ENCODE measurements at regions not wholly inside any gene's neighbourhood (a gene's known extent, or its start where the extent isn't known, plus 50 kb on each side); places are given as distances from the start of the nearest gene placed in this dataset.

GRCh38 chr19:27894906-27895754, 1317.8 kb downstream of the UQCRFS1 start:
- DNase-seq (no peak), ATAC-seq (no peak)
- intact Hi-C loops (cut with DNase I) = no loop called here

- DNase-seq (no peak), ATAC-seq (no peak)
- intact Hi-C loops (cut with DNase I) = no loop called here
These were observed 1320.5 kb downstream of the UQCRFS1 start for GRCh38 chr19:27892500-27892899.

- DNase-seq = no peak
- no peak for ATAC-seq
- intact Hi-C loops (cut with DNase I) = no loop called here
These were observed 1321.5 kb downstream of the UQCRFS1 start for GRCh38 chr19:27891411-27891810.

- DNase-seq = no peak
- intact Hi-C loops (cut with DNase I) = no loop called here
- no peak for ATAC-seq
These were observed 1322.3 kb downstream of the UQCRFS1 start for GRCh38 chr19:27890696-27891095.

GRCh38 chr19:27890206-27890605, 1322.7 kb downstream of the UQCRFS1 start:
- no peak for DNase-seq
- intact Hi-C loops (cut with DNase I) = no loop called here
- ATAC-seq = no peak

GRCh38 chr19:27889156-27889555, 1323.8 kb downstream of the UQCRFS1 start:
- ATAC-seq (no peak), DNase-seq (no peak)
- intact Hi-C loops (cut with DNase I) = no loop called here

- intact Hi-C loops (cut with DNase I) = no loop called here
- no peak for DNase-seq
These were observed 1325.0 kb downstream of the UQCRFS1 start for GRCh38 chr19:27887946-27888345.

GRCh38 chr19:27885359-27885758, 1327.6 kb downstream of the UQCRFS1 start:
- DNase-seq = no peak
- intact Hi-C loops (cut with DNase I) = no loop called here
- ATAC-seq = no peak

More at GRCh38 chr19:27887946-27888345, 1325.0 kb downstream of the UQCRFS1 start:
- ATAC-seq = no peak

- ATAC-seq (no peak), DNase-seq (no peak)
- intact Hi-C loops (cut with DNase I) = no loop called here
These were observed 1328.6 kb downstream of the UQCRFS1 start for GRCh38 chr19:27884376-27884775.

GRCh38 chr19:27881213-27881612, 1331.7 kb downstream of the UQCRFS1 start:
- intact Hi-C loops (cut with DNase I) = no loop called here
- DNase-seq (no peak), ATAC-seq (no peak)

GRCh38 chr19:27876976-27877512, 1335.9 kb downstream of the UQCRFS1 start:
- intact Hi-C loops (cut with DNase I) = no loop called here
- DNase-seq (no peak), ATAC-seq (no peak)

- ATAC-seq (no peak), DNase-seq (no peak)
- intact Hi-C loops (cut with DNase I) = no loop called here
These were observed 1336.5 kb downstream of the UQCRFS1 start for GRCh38 chr19:27876489-27876888.

- DNase-seq = no peak
- no peak for ATAC-seq
- intact Hi-C loops (cut with DNase I) = no loop called here
These were observed 1340.6 kb downstream of the UQCRFS1 start for GRCh38 chr19:27872370-27872769.

- ATAC-seq (no peak), DNase-seq (no peak)
- intact Hi-C loops (cut with DNase I) = no loop called here
These were observed 1342.7 kb downstream of the UQCRFS1 start for GRCh38 chr19:27870293-27870692.

- ATAC-seq (no peak), DNase-seq (no peak)
- intact Hi-C loops (cut with DNase I) = no loop called here
These were observed 1344.9 kb downstream of the UQCRFS1 start for GRCh38 chr19:27868007-27868406.

- intact Hi-C loops (cut with DNase I) = no loop called here
- DNase-seq = no peak
- no peak for ATAC-seq
These were observed 1346.8 kb downstream of the UQCRFS1 start for GRCh38 chr19:27865927-27866777.

- DNase-seq (no peak), ATAC-seq (no peak)
- intact Hi-C loops (cut with DNase I) = no loop called here
These were observed 1351.5 kb downstream of the UQCRFS1 start for GRCh38 chr19:27861411-27861975.

- intact Hi-C loops (cut with DNase I) = no loop called here
- ATAC-seq = no peak
- no peak for DNase-seq
These were observed 1352.5 kb downstream of the UQCRFS1 start for GRCh38 chr19:27860309-27860934.

- no peak for ATAC-seq
- DNase-seq = no peak
- intact Hi-C loops (cut with DNase I) = no loop called here
These were observed 1353.3 kb downstream of the UQCRFS1 start for GRCh38 chr19:27859689-27860088.
